ENCODE measurements at regions not wholly inside any gene's neighbourhood (a gene's known extent, or its start where the extent isn't known, plus 50 kb on each side); places are given as distances from the start of the nearest gene placed in this dataset.

GRCh38 chr6:126812651-126813050 is 305.8 kb upstream of the RSPO3 start:
- Mint-ChIP-seq H3K36me3 (no peaks in the 10 kb centered on the region), H3K4me1 (ENCODE audit: unreplicated experiment) (peaks cover 13% of the 10 kb centered on the region), H3K9me3 (no peaks in the 10 kb centered on the region), H3K27ac (no peak overlapping the region), H3K4me3 (peak overlapping the region; percentile 16), H3K27me3 (no peaks in the 10 kb centered on the region)
- DNase-seq (ENCODE audit: extremely low spot score, unreplicated experiment) = no peak
- TF ChIP-seq, protein P1, sequence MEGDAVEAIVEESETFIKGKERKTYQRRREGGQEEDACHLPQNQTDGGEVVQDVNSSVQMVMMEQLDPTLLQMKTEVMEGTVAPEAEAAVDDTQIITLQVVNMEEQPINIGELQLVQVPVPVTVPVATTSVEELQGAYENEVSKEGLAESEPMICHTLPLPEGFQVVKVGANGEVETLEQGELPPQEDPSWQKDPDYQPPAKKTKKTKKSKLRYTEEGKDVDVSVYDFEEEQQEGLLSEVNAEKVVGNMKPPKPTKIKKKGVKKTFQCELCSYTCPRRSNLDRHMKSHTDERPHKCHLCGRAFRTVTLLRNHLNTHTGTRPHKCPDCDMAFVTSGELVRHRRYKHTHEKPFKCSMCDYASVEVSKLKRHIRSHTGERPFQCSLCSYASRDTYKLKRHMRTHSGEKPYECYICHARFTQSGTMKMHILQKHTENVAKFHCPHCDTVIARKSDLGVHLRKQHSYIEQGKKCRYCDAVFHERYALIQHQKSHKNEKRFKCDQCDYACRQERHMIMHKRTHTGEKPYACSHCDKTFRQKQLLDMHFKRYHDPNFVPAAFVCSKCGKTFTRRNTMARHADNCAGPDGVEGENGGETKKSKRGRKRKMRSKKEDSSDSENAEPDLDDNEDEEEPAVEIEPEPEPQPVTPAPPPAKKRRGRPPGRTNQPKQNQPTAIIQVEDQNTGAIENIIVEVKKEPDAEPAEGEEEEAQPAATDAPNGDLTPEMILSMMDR (conservative IDR thresholded peaks at IDR 0.05) = no peak

DNA sequence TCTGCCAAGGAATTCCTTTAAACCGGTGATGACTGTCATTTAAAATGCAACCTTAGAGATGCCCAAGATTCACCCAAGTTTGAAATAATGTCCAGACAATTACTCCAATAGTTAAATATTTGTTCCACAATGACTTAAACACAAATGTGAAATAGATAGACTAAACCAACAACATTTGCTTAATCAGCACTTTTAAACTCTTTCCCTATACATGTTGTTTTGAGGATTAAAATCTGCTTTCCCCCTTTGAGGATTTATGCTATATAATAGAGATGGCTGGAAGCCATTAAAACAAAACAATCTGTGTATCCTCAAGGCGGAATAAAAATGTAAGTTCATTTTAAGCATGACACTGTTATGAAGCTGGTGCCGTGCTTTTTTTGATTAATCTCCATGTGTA is 297.8 kb upstream of the RSPO3 start:
- Mint-ChIP-seq H3K4me3 (no peak overlapping the region), H3K4me1 (ENCODE audit: unreplicated experiment) (peaks cover 16% of the 10 kb centered on the region), H3K36me3 (no peaks in the 10 kb centered on the region), H3K9me3 (no peaks in the 10 kb centered on the region), H3K27ac (no peak overlapping the region), H3K27me3 (no peaks in the 10 kb centered on the region)
- TF ChIP-seq, protein P1 (conservative IDR thresholded peaks at IDR 0.05) = no peak
- no peak for DNase-seq (ENCODE audit: extremely low spot score, unreplicated experiment)

GRCh38 chr6:126821706-126822105 is 296.8 kb upstream of the RSPO3 start:
- Mint-ChIP-seq H3K36me3 (no peaks in the 10 kb centered on the region), H3K4me3 (no peak overlapping the region), H3K9me3 (no peaks in the 10 kb centered on the region), H3K27me3 (no peaks in the 10 kb centered on the region), H3K27ac (no peak overlapping the region), H3K4me1 (ENCODE audit: unreplicated experiment) (peaks cover 16% of the 10 kb centered on the region)
- TF ChIP-seq, protein P1 (conservative IDR thresholded peaks at IDR 0.05) = no peak
- DNase-seq (ENCODE audit: extremely low spot score, unreplicated experiment) = no peak

DNA sequence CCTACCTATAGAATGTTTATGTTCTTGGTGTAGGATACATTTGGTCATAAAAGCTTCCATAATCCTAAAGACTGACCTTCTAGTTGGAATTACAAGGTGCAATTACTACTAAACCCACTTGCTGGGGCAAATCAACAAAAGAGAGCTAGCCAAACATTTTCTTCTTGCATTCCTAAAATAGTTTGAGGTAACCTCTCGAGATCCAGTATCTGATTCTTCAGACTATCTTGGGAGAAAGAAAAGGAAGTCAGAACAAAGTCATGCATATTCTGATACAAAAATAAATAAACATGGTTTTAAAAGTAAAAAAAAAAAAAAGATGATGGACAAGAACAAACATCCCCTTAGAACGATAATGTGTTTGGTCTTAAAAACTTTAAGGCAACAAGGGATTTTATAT is 294.2 kb upstream of the RSPO3 start:
- Mint-ChIP-seq H3K9me3 (no peaks in the 10 kb centered on the region), H3K4me3 (no peak overlapping the region), H3K36me3 (no peaks in the 10 kb centered on the region), H3K27me3 (no peaks in the 10 kb centered on the region), H3K4me1 (ENCODE audit: unreplicated experiment) (peaks cover 16% of the 10 kb centered on the region), H3K27ac (no peak overlapping the region)
- no peak for DNase-seq (ENCODE audit: extremely low spot score, unreplicated experiment)
- TF ChIP-seq, protein P1 (conservative IDR thresholded peaks at IDR 0.05) = no peak

GRCh38 chr6:126824815-126825214 is 293.7 kb upstream of the RSPO3 start:
- DNase-seq (ENCODE audit: extremely low spot score, unreplicated experiment) = no peak
- no peak overlapping the region for H3K27ac Mint-ChIP-seq
- H3K4me3 Mint-ChIP-seq = no peak overlapping the region
- no peaks in the 10 kb centered on the region for H3K36me3 Mint-ChIP-seq
- no peaks in the 10 kb centered on the region for H3K27me3 Mint-ChIP-seq
- TF ChIP-seq, protein P1 (conservative IDR thresholded peaks at IDR 0.05) = no peak
- H3K4me1 Mint-ChIP-seq (ENCODE audit: unreplicated experiment) = peaks cover 16% of the 10 kb centered on the region
- no peaks in the 10 kb centered on the region for H3K9me3 Mint-ChIP-seq

GRCh38 chr6:126826166-126826714 is 292.2 kb upstream of the RSPO3 start:
- DNase-seq (ENCODE audit: extremely low spot score, unreplicated experiment) = no peak
- H3K27ac Mint-ChIP-seq = no peak overlapping the region
- H3K4me3 Mint-ChIP-seq = no peak overlapping the region
- H3K9me3 Mint-ChIP-seq = no peaks in the 10 kb centered on the region
- no peaks in the 10 kb centered on the region for H3K27me3 Mint-ChIP-seq
- peaks cover 10% of the 10 kb centered on the region for H3K4me1 Mint-ChIP-seq (ENCODE audit: unreplicated experiment)
- no peaks in the 10 kb centered on the region for H3K36me3 Mint-ChIP-seq
- TF ChIP-seq, protein P1 (conservative IDR thresholded peaks at IDR 0.05) = no peak

All from type B pancreatic cell (in vitro differentiated cells).